ENCODE measurements at regions not wholly inside any gene's neighbourhood (a gene's known extent, or its start where the extent isn't known, plus 50 kb on each side); places are given as distances from the start of the nearest gene placed in this dataset.

GRCh38 chr14:58816416-58817115, 178.8 kb downstream of the DACT1 start:
- DNase-seq, result no peak

DNA sequence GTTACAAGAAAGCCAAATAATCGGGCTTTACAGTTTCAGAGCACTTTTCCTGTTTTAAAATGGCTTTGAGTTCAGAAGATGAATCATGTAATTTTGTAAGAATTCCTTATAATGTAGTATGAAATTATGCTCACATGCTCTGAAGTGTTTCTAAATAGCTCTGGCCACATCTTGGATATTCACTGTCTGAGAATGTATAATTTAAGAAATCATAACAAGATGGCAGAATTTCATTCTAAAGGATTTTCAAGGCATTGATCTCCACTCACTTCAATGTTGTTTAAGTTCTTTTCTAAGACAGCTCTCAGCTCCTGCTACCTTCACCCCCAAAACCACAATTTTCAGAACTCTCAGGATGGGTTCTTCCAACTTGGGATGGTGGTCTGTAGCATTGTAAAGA, 180.1 kb downstream of the DACT1 start:
- DNase-seq, result no peak

DNA sequence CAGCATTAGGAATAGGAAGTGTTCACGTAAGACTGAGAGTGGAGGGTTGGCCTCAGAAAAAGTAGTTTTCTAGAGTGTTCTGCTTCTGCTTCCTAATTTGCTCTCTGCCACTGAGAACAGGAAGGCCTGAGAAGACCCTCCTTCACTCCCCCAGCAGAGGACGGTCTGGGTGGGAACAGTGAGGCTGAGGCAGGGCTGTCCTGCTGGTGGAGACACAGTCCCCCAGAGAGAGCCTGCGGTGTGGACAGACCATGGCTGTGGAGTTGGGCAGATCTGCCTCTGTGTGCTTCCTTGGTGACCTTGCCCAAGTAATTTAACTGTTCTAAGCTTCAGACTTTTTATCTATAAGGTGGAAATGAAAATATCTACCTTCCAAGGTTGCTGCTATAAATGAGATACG, 182.3 kb downstream of the DACT1 start:
- DNase-seq, result no peak

- DNase-seq, result no peak
Measured at GRCh38 chr14:58821421-58821820, 183.7 kb downstream of the DACT1 start.

GRCh38 chr14:58822856-58823255, 185.1 kb downstream of the DACT1 start:
- DNase-seq, result no peak

GRCh38 chr14:58823312-58823711, 185.6 kb downstream of the DACT1 start:
- DNase-seq, result no peak

GRCh38 chr14:58824106-58824505, 186.3 kb downstream of the DACT1 start:
- DNase-seq, result no peak

DNA sequence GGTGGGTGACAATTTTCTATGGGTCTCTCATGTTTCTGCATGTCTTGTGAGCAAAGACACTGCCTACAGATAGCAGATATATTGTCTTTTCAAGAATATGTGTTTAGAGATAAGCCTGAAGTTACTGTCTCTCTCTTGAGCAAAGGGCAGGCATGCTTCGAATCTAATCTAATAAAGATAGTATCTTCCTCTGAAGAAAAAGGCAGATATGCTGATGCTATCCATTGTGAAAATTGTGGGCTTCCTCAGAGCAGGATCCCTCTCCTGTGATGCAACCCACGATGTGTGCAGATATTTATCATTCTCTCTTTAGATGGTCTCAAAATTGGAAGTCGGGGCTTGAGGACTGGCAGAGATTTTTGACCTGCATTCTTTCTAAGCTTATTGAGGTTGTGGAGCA, 187.0 kb downstream of the DACT1 start:
- DNase-seq, result no peak

DNA sequence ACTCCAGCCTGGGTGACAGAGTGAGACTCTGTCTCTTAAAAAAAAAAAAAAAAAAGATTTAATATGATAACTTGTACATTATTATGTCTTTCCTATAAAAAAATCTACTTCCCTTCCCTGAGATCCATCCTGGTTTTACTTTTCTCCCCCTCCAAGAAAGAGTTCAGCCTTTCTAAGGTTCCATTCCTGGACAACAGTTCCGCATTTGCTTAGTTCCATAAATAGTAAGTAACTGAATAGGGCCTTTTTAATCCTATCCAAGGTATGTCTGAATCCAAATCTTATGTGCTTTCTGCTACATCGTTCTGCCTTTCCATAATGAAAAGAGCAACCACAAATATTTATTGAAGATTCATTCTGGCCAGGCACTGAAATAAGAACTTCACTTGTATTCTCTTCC, 187.8 kb downstream of the DACT1 start:
- no peak for DNase-seq

- DNase-seq, result no peak
Measured at GRCh38 chr14:58826845-58827686, 189.3 kb downstream of the DACT1 start.

DNA sequence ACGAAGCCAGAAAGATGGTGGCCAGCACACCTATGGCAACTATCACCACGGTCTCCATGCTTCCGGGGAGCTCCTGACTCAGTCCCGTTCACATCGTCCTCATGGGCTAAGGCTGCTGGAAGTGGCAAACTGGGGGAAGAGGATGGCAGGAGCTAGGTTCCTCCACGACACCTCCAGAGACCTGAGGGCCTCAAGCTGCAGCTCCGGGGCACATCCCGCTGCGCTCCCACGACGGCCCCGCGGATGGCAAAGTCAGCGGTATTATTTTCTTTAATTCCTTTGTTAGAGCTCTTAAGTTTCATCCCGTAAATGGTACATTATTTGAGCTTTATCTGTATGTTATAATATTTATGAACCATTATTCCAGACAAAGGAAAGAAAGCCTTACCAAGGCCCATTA, 190.5 kb downstream of the DACT1 start:
- DNase-seq, result no peak

- no peak for DNase-seq
Measured at GRCh38 chr14:58829594-58829993, 191.8 kb downstream of the DACT1 start.

GRCh38 chr14:58830121-58830520, 192.4 kb downstream of the DACT1 start:
- no peak for DNase-seq

- DNase-seq, result no peak
Measured at GRCh38 chr14:58832095-58832521, 194.3 kb downstream of the DACT1 start.

GRCh38 chr14:58833634-58834378, 196.0 kb downstream of the DACT1 start:
- no peak for DNase-seq

GRCh38 chr14:58836303-58836974, 198.7 kb downstream of the DACT1 start:
- DNase-seq, result no peak

GRCh38 chr14:58839233-58839632, 201.5 kb downstream of the DACT1 start:
- no peak for DNase-seq

- DNase-seq, result no peak
Measured at GRCh38 chr14:58844544-58844943, 206.8 kb downstream of the DACT1 start.

- DNase-seq, result no peak
Measured at GRCh38 chr14:58846682-58847465, 209.1 kb downstream of the DACT1 start.

DNA sequence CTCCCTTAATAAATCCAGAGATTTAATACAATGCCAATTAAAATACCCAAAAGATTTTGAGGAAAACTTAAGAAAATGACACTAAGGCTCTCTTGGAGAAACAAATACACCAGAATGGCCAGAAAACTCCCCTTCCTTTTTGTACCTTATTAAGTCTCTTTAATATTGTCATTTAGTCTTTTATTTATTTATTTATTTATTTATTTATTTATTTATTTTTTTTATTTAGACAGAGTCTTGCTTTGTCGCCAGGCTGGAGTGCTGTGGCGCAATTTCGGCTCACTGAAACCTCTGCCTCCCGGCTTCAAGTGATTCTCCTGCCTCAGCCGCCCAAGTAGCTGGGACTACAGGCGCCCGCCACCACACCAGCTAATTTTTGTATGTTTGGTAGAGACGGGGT, 210.6 kb downstream of the DACT1 start:
- no peak for DNase-seq

- DNase-seq, result no peak
Measured at GRCh38 chr14:58849601-58850000, 211.8 kb downstream of the DACT1 start.

DNA sequence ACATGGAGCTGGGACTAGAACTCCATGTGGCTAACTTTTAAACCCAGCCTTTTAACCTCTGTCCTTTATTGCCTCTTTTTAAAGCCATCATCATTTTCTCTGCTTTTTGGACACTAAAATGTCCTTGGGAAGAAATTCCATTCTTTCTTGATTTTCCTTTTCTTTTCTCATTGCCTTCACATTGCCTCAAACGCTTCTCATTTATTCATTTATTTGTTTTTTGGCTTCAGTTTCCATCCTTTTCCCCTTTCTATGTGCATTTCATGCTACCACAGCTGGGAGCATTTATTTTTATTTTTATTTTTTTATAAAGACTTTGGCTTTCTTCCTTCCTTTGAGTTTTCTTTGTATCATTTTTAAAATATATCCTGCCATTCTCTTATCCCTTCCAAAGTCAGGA, 212.2 kb downstream of the DACT1 start:
- no peak for DNase-seq
